K562 (cell line): ENCODE measurements at regions not wholly inside any gene's neighbourhood (a gene's known extent, or its start where the extent isn't known, plus 50 kb on each side); places are given as distances from the start of the nearest gene placed in this dataset.

Source experiments
- ATF2 ChIP-seq: sonication (generic); formaldehyde crosslinking; IDR thresholded peaks from 2 replicates; pipeline ENCODE4 v1.8.1; 2022; ENCODE audit warnings: missing genetic modification reagents
- CREB1 ChIP-seq, 2 experiments: sonication (generic) in 1 of 2; formaldehyde crosslinking in 1 of 2; IDR thresholded peaks; 2 replicates each; pipeline versions ENCODE4 v1.6.1 to v1.8.0; 2012 to 2022; ENCODE audit warnings: inconsistent platforms in 1 of 2, mild to moderate bottlenecking in 1 of 2, missing genetic modification reagents in 1 of 2, moderate library complexity in 1 of 2
- CREM ChIP-seq: IDR thresholded peaks from 2 replicates; pipeline ENCODE4 v1.6.1; 2014; ENCODE audit warnings: antibody characterized with exemption, low read depth
- EGR1 ChIP-seq: fragments of 450-650 bp; conservative IDR thresholded peaks from 2 replicates; pipeline ENCODE4 v1.6.1; 2017; ENCODE audit warnings: mild to moderate bottlenecking
- ELF2 ChIP-seq: fragments of 250-450 bp; sonication (Bioruptor Pico); IDR thresholded peaks from 2 replicates; pipeline ENCODE4 v1.5.0; 2021; ENCODE audit warnings: mild to moderate bottlenecking
- FOXJ3 ChIP-seq: sonication (generic); formaldehyde crosslinking; IDR thresholded peaks from 2 replicates; pipeline ENCODE4 v1.4.0; 2020; ENCODE audit warnings: mild to moderate bottlenecking, missing genetic modification reagents
- FOXM1 ChIP-seq, 2 experiments: fragments of 450-650 bp in 1 of 2; sonication (generic) in 1 of 2; formaldehyde crosslinking in 1 of 2; IDR thresholded peaks; 2 replicates each; pipeline versions ENCODE4 v1.6.1 to v1.9.0; 2017 to 2022; ENCODE audit warnings: low read depth in 2 of 2, mild to moderate bottlenecking in 2 of 2, missing genetic modification reagents in 1 of 2, moderate library complexity in 1 of 2
- HDAC8 ChIP-seq: fragments of 450-650 bp; IDR thresholded peaks from 2 replicates; pipeline ENCODE4 v1.6.1; 2016; ENCODE audit warnings: mild to moderate bottlenecking, missing genetic modification characterization, moderate library complexity, missing compliant biosample characterization
- MBD2 ChIP-seq: sonication (generic); IDR thresholded peaks from 2 replicates; pipeline ENCODE4 v1.6.1; 2016; ENCODE audit warnings: low read depth, borderline replicate concordance
- MIER1 ChIP-seq: fragments of 450-650 bp; IDR thresholded peaks from 2 replicates; pipeline ENCODE4 v1.6.1; 2016; ENCODE audit warnings: antibody characterized with exemption, mild to moderate bottlenecking, low read depth
- PATZ1 ChIP-seq: fragments of 250-450 bp; sonication (Bioruptor Pico); IDR thresholded peaks from 2 replicates; pipeline ENCODE4 v1.5.0; 2020; ENCODE audit warnings: mild to moderate bottlenecking, borderline replicate concordance
- PHF8 ChIP-seq: fragments of 200-600 bp; sonication (generic); IDR thresholded peaks from 2 replicates; pipeline ENCODE4 v1.6.1; 2012; ENCODE audit warnings: mixed run types, mild to moderate bottlenecking, inconsistent platforms, low read length, moderate library complexity, borderline replicate concordance
- RAD21 ChIP-seq, 2 experiments: fragments of 250-450 bp in 1 of 2; fragments of 450-650 bp in 1 of 2; sonication (Bioruptor Pico) in 1 of 2; formaldehyde crosslinking in 1 of 2; IDR thresholded peaks in 1 of 2; conservative IDR thresholded peaks in 1 of 2; 2 replicates each; pipeline versions ENCODE4 v1.4.0 to v1.8.0; 2020 to 2022; ENCODE audit warnings: mild to moderate bottlenecking in 2 of 2, moderate library complexity in 1 of 2
- TRIM28 ChIP-seq: fragments of 450-650 bp; IDR thresholded peaks from 2 replicates; pipeline ENCODE4 v1.6.1; 2017
- U2AF1 ChIP-seq: fragments of 200-400 bp; formaldehyde crosslinking; optimal IDR thresholded peaks from 2 replicates; pipeline ENCODE3; 2017; ENCODE audit warnings: mild to moderate bottlenecking, low read depth, low read length, moderate library complexity
- ZBED1 ChIP-seq: IDR thresholded peaks from 2 replicates; pipeline ENCODE4 v1.6.1; 2014
- ZNF280A ChIP-seq: fragments of 450-650 bp; IDR thresholded peaks from 2 replicates; pipeline ENCODE4 v1.6.1; 2018; ENCODE audit warnings: mild to moderate bottlenecking, low read depth; ENCODE audit not compliant: partially characterized antibody
- ZNF384 ChIP-seq: IDR thresholded peaks from 2 replicates; pipeline ENCODE4 v1.6.1; 2012; ENCODE audit warnings: low read depth, low read length, improper control_type of control experiment
- ZNF717 ChIP-seq: fragments of 250-450 bp; sonication (Bioruptor Pico); IDR thresholded peaks from 2 replicates; pipeline ENCODE4 v1.5.0; 2021
- ZNF830 ChIP-seq: fragments of 250-450 bp; sonication (Bioruptor Pico); IDR thresholded peaks from 2 replicates; pipeline ENCODE4 v1.5.0; 2021; ENCODE audit warnings: mild to moderate bottlenecking
- TF ChIP-seq, protein P1 (sequence below): fragments of 450-650 bp; IDR thresholded peaks from 2 replicates; pipeline ENCODE4 v1.6.1; 2016; ENCODE audit warnings: mild to moderate bottlenecking

GRCh38 chr1:25117233-25117823, 115.0 kb downstream of the SYF2 start (continued):
- TF ChIP-seq FOXM1 (IDR thresholded peaks at IDR 0.05; ENCODE audit: low read depth), result no peak
- no peak for TF ChIP-seq FOXM1 (CRISPR knock-in tag; IDR thresholded peaks at IDR 0.05; ENCODE audit: low read depth)
- TF ChIP-seq RAD21 (CRISPR knock-in tag; conservative IDR thresholded peaks at IDR 0.05 in 1 of 2, IDR thresholded peaks at IDR 0.05 in 1 of 2), result peak in 1 of 2 experiments; percentile 55; a peak in 2 of 4 replicates
- TF ChIP-seq, protein P1, sequence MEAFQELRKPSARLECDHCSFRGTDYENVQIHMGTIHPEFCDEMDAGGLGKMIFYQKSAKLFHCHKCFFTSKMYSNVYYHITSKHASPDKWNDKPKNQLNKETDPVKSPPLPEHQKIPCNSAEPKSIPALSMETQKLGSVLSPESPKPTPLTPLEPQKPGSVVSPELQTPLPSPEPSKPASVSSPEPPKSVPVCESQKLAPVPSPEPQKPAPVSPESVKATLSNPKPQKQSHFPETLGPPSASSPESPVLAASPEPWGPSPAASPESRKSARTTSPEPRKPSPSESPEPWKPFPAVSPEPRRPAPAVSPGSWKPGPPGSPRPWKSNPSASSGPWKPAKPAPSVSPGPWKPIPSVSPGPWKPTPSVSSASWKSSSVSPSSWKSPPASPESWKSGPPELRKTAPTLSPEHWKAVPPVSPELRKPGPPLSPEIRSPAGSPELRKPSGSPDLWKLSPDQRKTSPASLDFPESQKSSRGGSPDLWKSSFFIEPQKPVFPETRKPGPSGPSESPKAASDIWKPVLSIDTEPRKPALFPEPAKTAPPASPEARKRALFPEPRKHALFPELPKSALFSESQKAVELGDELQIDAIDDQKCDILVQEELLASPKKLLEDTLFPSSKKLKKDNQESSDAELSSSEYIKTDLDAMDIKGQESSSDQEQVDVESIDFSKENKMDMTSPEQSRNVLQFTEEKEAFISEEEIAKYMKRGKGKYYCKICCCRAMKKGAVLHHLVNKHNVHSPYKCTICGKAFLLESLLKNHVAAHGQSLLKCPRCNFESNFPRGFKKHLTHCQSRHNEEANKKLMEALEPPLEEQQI, result no peak
- no peak for TF ChIP-seq EGR1
- TF ChIP-seq HDAC8 (tag), result no peak
- TF ChIP-seq CREB1 (IDR thresholded peaks at IDR 0.05), result no peak
- TF ChIP-seq CREB1 (CRISPR knock-in tag; IDR thresholded peaks at IDR 0.05), result no peak
- TF ChIP-seq FOXJ3 (CRISPR knock-in tag), result no peak
- TF ChIP-seq ZNF830 (CRISPR knock-in tag), result no peak
- no peak for TF ChIP-seq ZBED1
- TF ChIP-seq PATZ1 (CRISPR knock-in tag), result no peak
- TF ChIP-seq ZNF384, result no peak
- TF ChIP-seq TRIM28, result no peak
- no peak for TF ChIP-seq ZNF717 (CRISPR knock-in tag)
- TF ChIP-seq ELF2 (CRISPR knock-in tag), result no peak
- no peak for TF ChIP-seq U2AF1
- TF ChIP-seq MIER1, result no peak
- TF ChIP-seq MBD2, result no peak
- 0 out of 2 replicates have a peak, but pooled peaks have one; percentile 17 for TF ChIP-seq CREM
- no peak for TF ChIP-seq ZNF280A
- TF ChIP-seq ATF2 (CRISPR knock-in tag), result no peak
- TF ChIP-seq PHF8, result no peak
